NCI-H69 (cell line): ENCODE measurements at regions not wholly inside any gene's neighbourhood (a gene's known extent, or its start where the extent isn't known, plus 50 kb on each side); places are given as distances from the start of the nearest gene placed in this dataset.

Experiments used
- DNase-seq: peaks from one replicate; lab custom pipeline; 2025; lab: John Stamatoyannopoulos, UW

DNA sequence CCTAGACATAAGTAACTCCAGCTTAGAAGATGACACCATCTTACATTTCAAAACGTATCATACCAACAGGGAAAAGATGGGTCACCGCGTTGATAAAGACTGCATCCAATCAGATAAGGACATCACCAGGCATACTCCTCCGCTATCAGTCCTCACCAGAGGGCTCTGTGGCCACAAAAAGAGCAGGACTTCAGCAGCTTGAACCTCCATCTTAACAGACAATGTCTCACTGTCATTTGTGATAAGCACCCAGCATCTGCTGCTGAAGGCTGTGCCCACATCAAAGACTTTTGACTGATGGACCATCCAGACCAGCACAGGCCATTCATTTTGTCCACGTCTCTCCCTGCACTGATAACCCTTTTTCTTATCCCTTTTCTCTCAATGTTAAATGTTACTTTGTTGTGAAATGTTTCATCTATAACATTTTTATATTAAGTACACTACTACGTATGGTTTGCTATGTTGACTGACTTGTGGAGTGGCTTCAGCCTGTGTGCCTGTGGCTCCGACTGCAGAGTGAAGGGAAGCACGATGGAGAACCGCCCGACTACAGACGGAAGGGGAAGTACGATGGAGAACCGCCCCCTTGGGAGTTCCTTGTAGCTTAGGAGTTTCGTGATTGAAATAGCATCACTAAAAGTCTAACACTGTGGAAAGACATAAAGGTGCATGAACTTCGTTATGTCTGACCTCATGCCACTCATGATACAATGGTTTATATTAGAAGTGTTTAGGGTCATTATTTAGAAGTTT lies 595.4 kb upstream of the AGA start:
- DNase-seq, result no peak

DNA sequence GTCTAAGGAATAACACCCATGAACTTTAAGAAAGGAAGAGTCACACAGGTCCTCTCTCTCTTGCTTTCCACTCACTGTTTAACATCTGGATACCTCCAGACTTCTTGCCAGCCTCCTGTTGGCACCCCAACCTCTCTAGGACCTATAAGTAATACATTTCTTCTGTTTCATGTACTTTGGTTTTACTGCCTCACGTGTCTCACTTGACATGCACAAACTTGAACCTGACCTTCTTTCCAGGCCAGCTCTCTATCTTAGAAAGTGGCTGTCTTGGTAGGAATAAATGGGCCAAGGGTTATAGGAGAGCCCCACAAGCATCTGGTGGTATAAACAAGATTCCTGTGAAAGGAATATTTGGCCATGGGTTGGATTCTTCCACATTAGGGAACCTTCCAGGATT lies 614.8 kb upstream of the AGA start:
- no peak for DNase-seq

DNA sequence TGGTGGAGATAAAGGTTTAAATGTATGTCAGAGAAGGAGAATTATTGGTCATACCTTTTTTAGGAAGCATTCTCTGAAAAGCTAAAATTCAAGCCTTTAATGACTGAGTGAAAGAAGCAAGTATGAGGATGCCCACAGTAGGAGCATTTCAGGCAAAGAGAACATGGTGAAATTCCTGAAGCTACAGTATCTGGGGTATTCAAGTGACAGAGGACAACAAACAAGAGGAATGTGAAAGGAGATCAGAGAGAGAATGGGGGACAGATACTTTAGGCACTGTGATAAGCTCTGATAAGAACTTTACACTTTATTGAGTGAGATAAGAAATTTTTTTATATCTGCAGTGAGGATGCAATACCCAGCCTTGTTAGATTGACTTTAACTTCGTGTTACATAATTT lies 621.3 kb upstream of the AGA start:
- DNase-seq, result no peak

DNA sequence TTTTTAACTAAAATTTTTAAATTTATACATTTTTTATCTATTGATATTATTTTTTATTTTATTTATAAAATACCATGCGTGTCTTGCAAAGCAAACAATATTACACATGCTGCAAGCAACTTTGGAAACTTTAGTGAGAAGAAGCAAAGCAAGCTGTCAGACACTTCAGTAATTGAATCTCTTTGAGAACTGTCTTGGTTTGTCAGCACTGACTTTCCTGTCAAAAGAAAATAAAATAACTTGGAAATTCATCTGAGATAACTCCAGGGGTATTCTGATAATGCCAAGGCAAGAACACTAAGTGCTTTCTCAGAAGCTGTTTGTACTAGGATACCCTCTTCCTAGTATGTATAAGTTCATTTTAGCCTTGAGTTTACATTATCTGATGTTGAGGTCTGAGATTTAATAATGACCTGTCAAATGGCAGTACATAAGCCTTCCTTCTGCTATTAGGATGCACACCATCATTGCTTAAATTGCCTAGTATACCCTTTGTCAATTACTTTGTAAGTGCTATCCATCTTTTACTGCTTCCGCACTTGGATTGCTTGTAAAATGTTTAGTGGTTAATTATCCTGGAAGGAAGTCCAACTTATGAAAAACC lies 624.2 kb upstream of the AGA start:
- DNase-seq, result peak; percentile 6

DNA sequence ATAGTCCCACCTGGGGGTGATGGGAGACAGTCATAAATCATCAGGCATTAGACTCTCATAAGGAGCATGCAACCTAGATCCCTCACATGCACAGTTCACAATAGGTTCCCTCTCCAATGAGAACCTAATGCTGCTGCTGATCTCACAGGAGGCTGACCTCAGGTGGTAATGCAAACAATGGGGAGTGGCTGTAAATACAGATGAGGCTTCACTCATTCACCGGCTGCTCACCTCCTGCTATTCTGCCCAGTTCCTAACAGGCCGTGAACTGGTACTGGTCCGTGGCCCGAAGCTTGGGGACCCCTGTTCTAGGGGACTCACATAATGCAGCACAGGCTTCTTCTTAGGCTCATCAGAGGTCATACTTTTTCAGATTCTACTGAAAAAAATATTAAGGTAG lies 625.9 kb upstream of the AGA start:
- peak; percentile 87 for DNase-seq

DNA sequence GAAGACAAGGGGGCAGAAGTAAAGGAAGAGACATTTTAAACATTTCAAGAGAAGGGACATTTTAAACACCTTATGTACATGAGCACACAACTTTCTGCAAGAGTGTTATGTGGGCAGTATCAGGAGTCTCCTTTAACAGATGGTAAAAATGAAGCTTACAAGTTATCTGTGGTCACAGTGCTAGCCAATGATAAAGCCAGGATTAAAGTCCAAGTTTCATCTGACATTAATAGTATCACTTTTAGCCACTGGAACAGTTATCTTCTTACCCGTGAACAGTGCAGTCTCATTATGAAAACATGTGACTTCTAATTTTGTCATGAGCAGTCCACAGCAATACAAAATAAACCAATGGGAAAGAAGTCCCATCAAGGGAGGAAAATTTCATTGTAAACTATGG lies 627.9 kb upstream of the AGA start:
- DNase-seq, result no peak

DNA sequence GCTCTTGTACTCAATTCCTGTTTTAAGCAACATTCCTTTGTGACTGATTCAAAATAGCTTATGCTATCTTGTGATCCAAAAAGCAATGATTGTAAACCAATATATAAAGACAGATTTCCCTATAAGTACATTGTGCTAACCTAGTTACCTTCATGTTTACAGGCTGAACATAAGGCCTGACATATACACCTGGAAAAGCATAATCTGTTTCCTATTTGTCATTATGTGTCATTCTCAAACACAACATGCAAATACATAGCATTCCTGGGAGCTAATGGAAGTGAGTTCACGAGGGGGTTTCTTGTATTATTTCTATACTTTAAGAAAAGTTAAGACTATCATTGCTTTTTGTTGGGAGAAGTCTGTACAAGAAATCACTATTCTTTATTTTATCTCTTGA lies 638.1 kb upstream of the AGA start:
- no peak for DNase-seq

DNA sequence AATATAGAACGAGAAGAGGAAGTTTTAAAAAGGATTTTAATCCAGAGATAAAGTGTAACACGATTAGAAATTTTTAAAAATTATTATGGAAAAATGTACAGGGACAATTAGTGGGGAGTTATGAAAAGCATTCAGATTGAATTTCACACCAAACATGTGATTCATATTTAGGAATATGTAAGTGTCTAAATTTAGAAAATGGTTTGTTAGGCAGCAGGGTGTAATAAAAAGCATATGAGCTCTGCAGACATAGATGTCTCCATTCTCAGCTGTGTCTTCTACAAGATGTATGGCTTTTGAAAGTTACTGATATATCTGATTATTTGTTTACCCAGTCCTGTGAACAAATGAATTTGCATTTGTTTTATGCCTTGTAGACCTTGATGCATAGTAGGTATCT lies 638.9 kb upstream of the AGA start:
- DNase-seq, result no peak

DNA sequence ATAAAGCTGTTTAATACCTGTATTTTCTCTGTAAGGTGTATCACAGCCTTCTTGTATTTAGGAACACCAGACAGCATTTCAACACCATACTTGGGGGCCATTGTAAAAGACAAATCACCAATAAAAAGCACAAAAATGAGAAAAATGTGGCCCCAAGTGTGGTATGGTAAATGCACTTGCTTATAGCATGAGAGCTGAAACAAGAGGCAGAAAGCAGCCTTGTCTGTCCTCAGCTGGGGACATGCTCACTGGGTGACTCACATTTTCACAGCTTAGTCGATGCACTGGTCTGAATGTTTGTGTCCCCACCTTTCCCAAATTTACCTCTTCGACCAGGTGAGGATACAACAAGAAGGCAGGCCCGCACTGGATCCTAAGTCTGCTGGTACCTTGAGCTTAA lies 639.7 kb upstream of the AGA start:
- no peak for DNase-seq

DNA sequence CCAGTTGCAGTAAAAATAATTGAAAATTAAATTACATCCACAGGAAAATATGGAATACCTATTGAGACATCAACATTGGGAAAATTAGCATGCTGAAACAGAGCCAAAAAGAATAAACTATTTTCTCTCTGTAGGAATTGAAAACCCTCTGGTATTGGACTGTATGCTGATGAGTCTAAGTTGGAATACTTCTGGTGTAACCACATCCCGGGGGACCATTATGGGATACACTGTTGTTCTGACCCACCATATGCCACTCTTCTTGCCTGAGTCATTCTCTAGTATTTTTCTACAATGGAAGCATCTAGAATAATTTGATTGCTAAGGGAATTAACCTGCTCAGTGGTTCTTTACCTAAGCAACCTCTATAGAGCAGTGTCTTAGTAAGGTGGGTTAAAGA lies 640.7 kb upstream of the AGA start:
- DNase-seq, result peak; percentile 3

DNA sequence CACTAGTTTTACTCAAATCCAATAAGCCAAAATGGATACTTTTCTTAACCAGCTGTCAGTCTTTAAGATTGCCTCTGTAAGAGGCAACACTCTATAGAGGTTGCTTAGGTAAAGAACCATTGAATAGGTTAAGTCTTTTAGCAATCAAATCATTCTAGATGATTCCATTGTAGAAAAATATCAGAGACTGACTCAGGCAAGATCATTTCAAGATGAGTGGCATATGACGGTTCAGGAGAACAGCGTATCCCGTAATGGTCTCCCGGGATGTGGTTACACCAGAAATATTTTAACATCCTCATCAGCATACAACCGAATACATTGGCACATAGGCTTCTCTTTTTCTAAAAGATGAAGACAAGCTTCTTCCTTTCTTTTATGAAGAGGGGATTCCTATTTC lies 641.7 kb upstream of the AGA start:
- DNase-seq, result no peak

DNA sequence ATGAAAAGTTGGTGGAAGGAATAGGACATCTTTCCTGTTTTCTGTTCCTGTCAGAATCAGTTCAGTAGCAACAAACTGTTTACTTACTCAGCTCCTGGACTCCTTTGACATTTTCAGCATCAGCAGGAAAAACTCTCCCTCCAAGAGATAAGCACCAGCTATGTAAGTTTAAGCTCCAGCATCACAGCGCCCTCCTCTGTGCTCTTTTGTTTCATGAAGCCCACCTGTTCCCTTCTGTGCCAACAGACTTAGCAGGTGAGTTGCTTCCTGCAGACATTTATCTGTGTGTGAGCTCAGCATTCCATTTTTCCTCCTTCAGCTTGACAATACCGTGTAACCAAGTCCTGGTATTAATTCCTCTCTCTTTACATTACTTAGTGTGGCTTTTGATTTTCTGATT lies 644.1 kb upstream of the AGA start:
- DNase-seq, result peak; percentile 73

DNA sequence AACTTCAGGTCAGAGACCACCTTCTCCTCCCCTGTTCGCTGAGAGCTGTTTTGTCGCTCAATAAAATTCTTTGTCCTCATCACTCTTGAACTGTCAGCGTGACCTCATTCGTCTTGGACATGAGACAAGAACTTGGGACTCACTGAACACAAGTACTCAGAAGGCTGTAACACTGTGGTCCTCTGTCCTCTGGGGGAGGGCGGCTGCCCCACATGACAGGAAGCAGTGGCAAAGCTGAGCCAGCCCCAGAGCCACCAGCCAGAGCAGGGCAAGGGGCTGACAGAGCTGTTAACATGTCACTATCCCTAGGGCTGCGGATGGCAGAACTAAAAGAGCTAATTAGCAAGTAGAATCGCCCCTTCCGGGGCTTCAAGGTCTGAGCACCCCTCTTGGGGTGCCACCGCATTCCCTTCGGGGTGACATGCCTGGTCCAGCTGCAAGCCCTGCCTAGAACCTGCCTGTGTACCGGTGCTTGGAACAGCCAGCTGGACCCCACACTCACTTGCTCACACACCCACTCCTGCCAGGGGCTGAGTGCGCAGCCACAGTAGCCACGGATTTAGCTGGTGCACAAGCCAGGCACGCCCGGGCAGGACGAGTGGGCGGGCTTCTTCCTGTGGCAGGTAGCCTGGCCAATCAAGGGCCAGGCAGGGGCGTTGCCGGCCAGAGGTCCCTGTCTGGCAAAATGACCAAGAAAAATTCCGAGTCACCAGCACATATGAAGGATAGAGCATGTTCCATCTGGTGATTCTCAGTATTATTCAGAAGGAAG lies 648.6 kb upstream of the AGA start:
- DNase-seq, result no peak

DNA sequence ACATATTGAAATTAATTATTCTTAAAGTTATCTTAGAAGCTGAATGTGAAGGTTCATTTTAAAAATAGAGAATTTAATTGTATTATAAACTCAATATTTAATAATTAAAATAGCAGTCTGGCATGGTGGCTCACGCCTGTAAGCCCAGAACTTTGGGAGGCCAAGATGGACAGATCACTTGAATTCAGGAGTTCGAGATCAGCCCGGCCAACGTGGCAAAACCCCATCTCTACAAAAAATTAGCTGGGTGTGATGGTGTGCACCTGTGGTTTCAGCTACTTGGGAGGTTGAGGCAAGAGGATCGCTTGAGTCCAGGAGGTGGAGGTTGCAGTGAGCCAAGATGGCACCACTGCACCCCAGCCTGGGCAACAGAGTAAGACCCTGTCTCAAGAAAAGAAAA lies 659.9 kb upstream of the AGA start:
- DNase-seq, result no peak

DNA sequence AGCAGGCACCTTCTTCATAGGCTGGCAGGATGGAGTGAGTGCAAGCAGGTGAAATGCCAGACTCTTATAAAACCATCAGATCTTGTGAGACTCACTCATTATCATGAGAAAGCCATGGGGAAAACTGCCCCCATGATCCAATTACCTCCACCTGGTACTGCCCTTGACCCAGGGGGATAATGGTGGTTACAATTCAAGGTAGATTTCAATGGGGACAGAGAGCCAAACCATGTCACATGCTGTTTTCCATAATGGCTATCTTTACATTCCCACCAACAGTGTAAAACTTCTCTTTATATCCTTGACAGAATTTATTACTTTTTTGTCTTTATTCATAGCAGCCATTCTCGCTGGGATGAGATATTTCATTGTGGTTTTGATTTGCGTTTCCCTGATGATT lies 663.0 kb upstream of the AGA start:
- DNase-seq, result peak; percentile 51

DNA sequence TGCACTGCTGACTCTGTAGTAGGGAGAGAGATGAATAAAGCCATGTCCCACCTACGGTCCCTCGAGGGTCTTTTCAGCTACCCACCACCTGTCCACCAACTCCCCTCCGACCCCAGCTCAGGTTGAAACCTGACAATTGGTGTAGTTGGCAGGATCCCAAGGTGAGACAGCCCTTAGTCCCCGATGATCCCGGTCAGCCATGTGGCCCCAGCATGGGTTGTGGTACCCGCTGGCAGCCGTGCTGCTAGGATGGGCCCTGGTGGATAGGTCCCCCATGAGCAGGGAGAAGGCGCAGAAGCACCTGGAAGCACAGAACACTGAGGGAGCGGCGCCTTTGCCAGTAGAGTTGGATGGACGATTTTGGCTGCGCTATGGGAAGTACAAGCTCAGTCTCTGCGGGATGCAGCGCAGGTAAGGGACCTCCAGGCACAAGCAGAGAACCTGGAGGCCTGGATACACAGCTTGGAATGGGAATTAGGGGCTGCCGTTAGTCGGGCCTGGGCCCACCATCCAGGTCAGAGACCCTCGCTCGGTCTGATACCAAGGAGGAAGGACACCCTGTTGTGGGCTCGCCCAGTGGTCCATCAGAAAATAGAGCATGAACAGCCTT lies 694.6 kb upstream of the AGA start:
- no peak for DNase-seq

DNA sequence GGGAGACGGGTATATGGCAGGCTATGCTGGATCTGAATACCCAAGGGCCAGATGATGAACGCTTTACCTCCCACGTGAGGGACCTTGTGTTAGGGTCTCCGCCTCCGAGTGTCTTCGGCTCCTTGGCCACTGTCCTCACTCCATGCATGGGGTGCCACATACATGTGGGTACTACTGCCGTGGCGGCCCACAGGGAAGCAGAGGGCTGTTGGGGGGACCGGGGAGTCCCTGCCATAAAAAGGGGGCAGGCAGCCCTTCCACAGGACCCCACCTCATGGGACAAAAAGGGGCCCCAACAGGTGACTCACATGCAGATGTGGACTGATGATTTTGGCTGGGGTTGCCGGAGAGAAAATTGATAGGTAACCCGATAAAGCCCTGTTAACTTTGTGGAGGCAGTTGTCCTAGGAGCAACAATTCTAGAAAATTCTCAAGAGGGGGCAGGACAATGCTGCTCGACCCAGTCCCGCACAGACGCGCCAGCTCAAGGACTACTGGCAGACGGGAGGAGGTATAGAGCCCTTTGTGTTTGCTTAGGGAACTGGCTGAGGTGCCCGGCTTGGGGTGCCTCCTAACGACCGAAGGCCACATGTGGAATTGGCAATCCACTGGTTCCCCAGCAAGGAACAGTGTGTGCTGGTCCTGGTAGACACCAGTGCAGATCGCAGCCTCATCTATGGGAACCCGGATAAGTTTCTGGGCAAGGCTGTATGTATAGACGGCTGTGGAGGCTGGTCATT lies 695.7 kb upstream of the AGA start:
- DNase-seq, result no peak

DNA sequence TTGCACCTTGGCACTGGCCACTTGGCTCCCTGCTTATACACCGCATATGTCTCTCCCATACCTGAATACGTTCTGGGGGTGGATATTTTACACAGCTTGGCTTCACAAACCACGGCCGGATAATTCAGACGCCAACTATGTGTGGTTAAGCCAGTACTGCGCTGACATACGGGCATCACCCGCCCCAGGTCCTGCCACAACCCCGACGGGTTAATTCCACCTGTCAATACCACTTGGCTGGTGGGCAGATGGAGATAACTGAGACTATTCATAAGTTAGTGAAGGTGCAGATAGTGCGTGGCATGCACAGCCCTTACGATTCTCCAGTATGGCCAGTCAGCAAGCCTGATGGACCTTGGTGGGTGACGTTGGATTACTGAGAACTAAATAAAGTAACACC lies 696.3 kb upstream of the AGA start:
- no peak for DNase-seq

DNA sequence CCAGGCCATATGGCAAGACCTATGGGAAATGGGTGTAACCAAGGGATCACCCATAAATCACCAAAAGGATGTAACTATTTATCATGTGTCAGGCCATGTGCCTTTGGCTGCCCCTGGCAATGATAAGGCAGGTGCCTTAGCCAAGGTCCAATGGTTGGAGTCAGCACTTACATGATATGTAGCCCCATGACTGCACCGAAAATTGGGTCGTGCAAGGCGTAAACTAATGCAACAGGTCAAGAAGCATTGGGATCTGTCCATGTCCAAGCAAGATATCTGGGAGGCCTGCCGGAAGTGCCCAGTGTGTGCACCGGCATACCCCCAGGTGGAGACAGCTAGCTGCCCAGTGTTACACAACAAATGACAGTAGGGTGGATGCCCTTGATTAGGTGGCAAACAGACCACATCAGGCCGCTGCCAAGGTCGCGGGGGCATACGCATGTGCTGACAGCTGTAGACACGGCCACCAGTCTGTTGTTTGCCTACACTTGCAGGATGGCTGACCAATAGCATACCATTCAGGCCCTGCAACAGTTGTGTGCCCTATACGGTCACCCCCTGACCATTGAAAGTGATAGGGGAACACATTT lies 698.2 kb upstream of the AGA start:
- DNase-seq, result no peak

DNA sequence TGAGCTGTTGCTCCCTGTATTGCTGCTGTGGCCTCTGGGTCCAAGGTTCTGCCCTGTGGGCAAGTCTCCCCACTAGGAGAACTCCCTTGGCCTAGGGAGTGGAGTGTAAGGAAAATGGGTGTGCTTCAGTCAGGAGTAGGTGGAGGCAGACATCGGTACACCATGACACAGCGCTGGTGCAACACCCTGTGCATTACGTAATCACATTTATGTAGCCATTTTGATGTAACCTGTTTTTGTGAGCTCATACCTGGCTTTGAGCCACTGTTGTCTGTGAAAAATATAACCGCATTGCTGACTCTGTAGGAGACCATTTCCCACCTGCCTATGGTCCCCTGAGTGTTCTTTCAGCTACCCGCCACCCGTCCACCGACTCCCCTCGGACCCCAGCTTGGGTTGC lies 700.5 kb upstream of the AGA start:
- DNase-seq, result no peak

DNA sequence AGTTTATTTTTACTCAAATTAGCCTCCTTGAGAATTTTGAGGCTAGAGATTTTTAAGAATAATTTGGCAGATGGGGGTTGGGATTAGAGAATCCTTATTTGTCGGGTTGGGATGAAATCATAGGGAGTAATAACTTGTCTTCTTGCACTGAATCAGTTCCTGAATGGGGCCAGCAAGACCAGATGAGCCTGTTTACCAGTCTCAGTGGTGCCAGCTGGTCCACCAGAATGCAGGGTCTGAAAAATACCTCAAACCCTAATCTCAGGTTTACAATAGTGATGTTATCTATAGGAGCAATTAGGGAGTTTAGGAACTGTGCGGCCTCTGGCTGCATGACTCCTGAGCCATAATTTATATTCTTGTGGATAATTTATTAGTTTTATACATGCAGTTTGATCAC lies 705.9 kb upstream of the AGA start:
- DNase-seq, result no peak
